Activated CD4-positive, alpha-beta memory T cell treated with anti-CD3 and anti-CD28 coated beads for 36 hours (primary cell): ENCODE measurements at regions not wholly inside any gene's neighbourhood (a gene's known extent, or its start where the extent isn't known, plus 50 kb on each side); places are given as distances from the start of the nearest gene placed in this dataset.

Source experiments
- CTCF ChIA-PET: fragments of 350-600 bp; sonication (Branson Sonifier 250); formaldehyde crosslinking; loops from one replicate; lab custom pipeline; 2021; ENCODE audit warnings: antibody characterized with exemption, inconsistent platforms; lab: Charles Lee
- POLR2A ChIA-PET: fragments of 350-600 bp; sonication (Branson Sonifier 250); formaldehyde crosslinking; loops from one replicate; lab custom pipeline; 2021; ENCODE audit warnings: antibody characterized with exemption; lab: Charles Lee
- DNase-seq: peaks from one replicate; pipeline ENCODE4 v3.0.0-alpha.2; 2020
- H3K27ac Mint-ChIP-seq: one replicate; pipeline ENCODE4 v1.8.0; 2021; ENCODE audit warnings: mixed read lengths
- H3K27me3 Mint-ChIP-seq: one replicate; pipeline ENCODE4 v1.8.0; 2021; ENCODE audit warnings: mixed read lengths
- H3K36me3 Mint-ChIP-seq: one replicate; pipeline ENCODE4 v1.8.0; 2021; ENCODE audit warnings: mixed read lengths
- H3K4me1 Mint-ChIP-seq: one replicate; pipeline ENCODE4 v1.8.0; 2021; ENCODE audit warnings: low read depth, mixed read lengths
- H3K4me3 Mint-ChIP-seq: one replicate; pipeline ENCODE4 v1.8.0; 2021; ENCODE audit warnings: mild to moderate bottlenecking, mixed read lengths
- H3K9me3 Mint-ChIP-seq: one replicate; pipeline ENCODE4 v1.8.0; 2021; ENCODE audit warnings: mixed read lengths
- intact Hi-C: fragments of 100-400 bp; cut with micrococcal nuclease; formaldehyde crosslinking; loops from one replicate; pipeline ENCODE4 v1.15.1; 2023

GRCh38 chr7:114048386-114049235 lies 129.8 kb upstream of the PPP1R3A start:
- peak overlapping the region; percentile 55 for H3K27ac Mint-ChIP-seq
- H3K9me3 Mint-ChIP-seq: no peaks in the 10 kb centered on the region
- no peaks in the 10 kb centered on the region for H3K27me3 Mint-ChIP-seq
- peaks cover 12% of the 10 kb centered on the region for H3K4me1 Mint-ChIP-seq
- peak overlapping the region; percentile 62 for H3K4me3 Mint-ChIP-seq
- DNase-seq: peak; percentile 13
- POLR2A ChIA-PET: no interaction called here
- H3K36me3 Mint-ChIP-seq: no peaks in the 10 kb centered on the region
- CTCF ChIA-PET: no interaction called here
- intact Hi-C loops: loop anchor here (2.0 to 10.0 kb wide), 2 partner anchors 34 to 756 kb away; no protein-coding TSS in a partner anchor

GRCh38 chr7:114047889-114048288 lies 129.1 kb upstream of the PPP1R3A start:
- peak overlapping the region; percentile 62 for H3K4me3 Mint-ChIP-seq
- H3K27ac Mint-ChIP-seq: peak overlapping the region; percentile 55
- ChIA-PET CTCF (no interaction called here), POLR2A (no interaction called here)
- DNase-seq: no peak
- H3K36me3 Mint-ChIP-seq: no peaks in the 10 kb centered on the region
- no peaks in the 10 kb centered on the region for H3K27me3 Mint-ChIP-seq
- peaks cover 12% of the 10 kb centered on the region for H3K4me1 Mint-ChIP-seq
- intact Hi-C loops: loop anchor here (2.0 to 10.0 kb wide), 2 partner anchors 35 to 757 kb away; no protein-coding TSS in a partner anchor
- H3K9me3 Mint-ChIP-seq: no peaks in the 10 kb centered on the region

- Mint-ChIP-seq H3K27ac (no peak overlapping the region), H3K4me3 (no peak overlapping the region), H3K9me3 (no peaks in the 10 kb centered on the region), H3K36me3 (no peaks in the 10 kb centered on the region), H3K4me1 (no peaks in the 10 kb centered on the region), H3K27me3 (no peaks in the 10 kb centered on the region)
- intact Hi-C loops: loop anchor here (10.0 kb wide), 1 partner anchor 371 kb away; no protein-coding TSS in a partner anchor
- no peak for DNase-seq
- ChIA-PET CTCF (interaction anchor here (0.6 kb wide), 1 partner anchor 1284 kb away, joined by 3 read pairs; no protein-coding TSS in a partner anchor), POLR2A (no interaction called here)
Measured at GRCh38 chr7:114033475-114033874, 114.7 kb upstream of the PPP1R3A start.

GRCh38 chr7:114026486-114027089 lies 107.8 kb upstream of the PPP1R3A start:
- POLR2A ChIA-PET: no interaction called here
- Mint-ChIP-seq H3K4me1 (no peaks in the 10 kb centered on the region), H3K36me3 (no peaks in the 10 kb centered on the region), H3K4me3 (no peak overlapping the region), H3K27me3 (peaks cover 5% of the 10 kb centered on the region), H3K27ac (no peak overlapping the region), H3K9me3 (no peaks in the 10 kb centered on the region)
- no peak for DNase-seq
- intact Hi-C loops: loop anchor here (2.0 to 5.0 kb wide), 4 partner anchors 56 to 1884 kb away; no protein-coding TSS in a partner anchor
- CTCF ChIA-PET: interaction anchor here (0.6 to 2.1 kb wide), 8 partner anchors 9 to 1889 kb away, joined by 3 to 9 read pairs (median 4); no protein-coding TSS in a partner anchor

GRCh38 chr7:114021135-114021534 lies 102.3 kb upstream of the PPP1R3A start:
- POLR2A ChIA-PET: no interaction called here
- peaks cover 3% of the 10 kb centered on the region for H3K27me3 Mint-ChIP-seq
- CTCF ChIA-PET: interaction anchor here (0.7 kb wide), 1 partner anchor 1521 kb away, joined by 3 read pairs; no protein-coding TSS in a partner anchor

GRCh38 chr7:114008696-114009095 lies 89.9 kb upstream of the PPP1R3A start:
- Mint-ChIP-seq H3K27me3 (no peaks in the 10 kb centered on the region), H3K4me3 (no peak overlapping the region), H3K4me1 (no peaks in the 10 kb centered on the region), H3K9me3 (no peaks in the 10 kb centered on the region), H3K36me3 (no peaks in the 10 kb centered on the region), H3K27ac (no peak overlapping the region)
- CTCF ChIA-PET: no interaction called here
- POLR2A ChIA-PET: no interaction called here
- intact Hi-C loops: no loop called here
- no peak for DNase-seq

More at GRCh38 chr7:114021135-114021534, 102.3 kb upstream of the PPP1R3A start:
- no peak for DNase-seq
- Mint-ChIP-seq H3K27ac (no peak overlapping the region), H3K4me3 (no peak overlapping the region), H3K9me3 (no peaks in the 10 kb centered on the region), H3K4me1 (no peaks in the 10 kb centered on the region), H3K36me3 (no peaks in the 10 kb centered on the region)
- intact Hi-C loops: no loop called here

- Mint-ChIP-seq H3K27me3 (peaks cover 2% of the 10 kb centered on the region), H3K36me3 (no peaks in the 10 kb centered on the region), H3K9me3 (peaks cover 3% of the 10 kb centered on the region), H3K4me3 (no peak overlapping the region), H3K27ac (no peak overlapping the region), H3K4me1 (no peaks in the 10 kb centered on the region)
- CTCF ChIA-PET: no interaction called here
- intact Hi-C loops: no loop called here
- no peak for DNase-seq
- POLR2A ChIA-PET: no interaction called here
Measured at GRCh38 chr7:114007386-114007785, 88.6 kb upstream of the PPP1R3A start.

- POLR2A ChIA-PET: no interaction called here
- no peak for DNase-seq
- intact Hi-C loops: no loop called here
- CTCF ChIA-PET: no interaction called here
- Mint-ChIP-seq H3K27ac (no peak overlapping the region), H3K9me3 (peaks cover 16% of the 10 kb centered on the region), H3K27me3 (peaks cover 2% of the 10 kb centered on the region), H3K4me3 (no peak overlapping the region), H3K4me1 (no peaks in the 10 kb centered on the region), H3K36me3 (no peaks in the 10 kb centered on the region)
Measured at GRCh38 chr7:113998934-113999333, 80.1 kb upstream of the PPP1R3A start.

GRCh38 chr7:113996405-113996804 lies 77.6 kb upstream of the PPP1R3A start:
- no peaks in the 10 kb centered on the region for H3K36me3 Mint-ChIP-seq
- no peaks in the 10 kb centered on the region for H3K4me1 Mint-ChIP-seq
- CTCF ChIA-PET: no interaction called here
- H3K9me3 Mint-ChIP-seq: peaks cover 4% of the 10 kb centered on the region
- no peak for DNase-seq
- POLR2A ChIA-PET: no interaction called here
- intact Hi-C loops: no loop called here
- no peak overlapping the region for H3K4me3 Mint-ChIP-seq
- H3K27ac Mint-ChIP-seq: no peak overlapping the region
- H3K27me3 Mint-ChIP-seq: peaks cover 3% of the 10 kb centered on the region

GRCh38 chr7:113986216-113986615 lies 67.4 kb upstream of the PPP1R3A start:
- Mint-ChIP-seq H3K9me3 (no peaks in the 10 kb centered on the region), H3K27ac (no peak overlapping the region), H3K4me1 (no peaks in the 10 kb centered on the region), H3K27me3 (peaks cover 5% of the 10 kb centered on the region), H3K4me3 (no peak overlapping the region), H3K36me3 (no peaks in the 10 kb centered on the region)
- POLR2A ChIA-PET: no interaction called here
- intact Hi-C loops: no loop called here
- no peak for DNase-seq
- CTCF ChIA-PET: no interaction called here

- intact Hi-C loops: no loop called here
- no peaks in the 10 kb centered on the region for H3K36me3 Mint-ChIP-seq
- no peak overlapping the region for H3K4me3 Mint-ChIP-seq
- no peak overlapping the region for H3K27ac Mint-ChIP-seq
- no peak for DNase-seq
- H3K9me3 Mint-ChIP-seq: no peaks in the 10 kb centered on the region
- H3K27me3 Mint-ChIP-seq: no peaks in the 10 kb centered on the region
- H3K4me1 Mint-ChIP-seq: no peaks in the 10 kb centered on the region
- ChIA-PET CTCF (no interaction called here), POLR2A (no interaction called here)
Measured at GRCh38 chr7:113976508-113976907, 57.7 kb upstream of the PPP1R3A start.

GRCh38 chr7:113968713-113969112 lies 49.9 kb upstream of the PPP1R3A start:
- H3K4me3 Mint-ChIP-seq: no peak overlapping the region
- POLR2A ChIA-PET: no interaction called here

More at GRCh38 chr7:113968713-113969112, 49.9 kb upstream of the PPP1R3A start:
- intact Hi-C loops: no loop called here
- Mint-ChIP-seq H3K36me3 (no peaks in the 10 kb centered on the region), H3K27me3 (no peaks in the 10 kb centered on the region), H3K4me1 (no peaks in the 10 kb centered on the region), H3K9me3 (no peaks in the 10 kb centered on the region), H3K27ac (no peak overlapping the region)
- CTCF ChIA-PET: no interaction called here
- DNase-seq: no peak
